ENCODE measurements at regions not wholly inside any gene's neighbourhood (a gene's known extent, or its start where the extent isn't known, plus 50 kb on each side); places are given as distances from the start of the nearest gene placed in this dataset.

- TF ChIP-seq, protein P1, sequence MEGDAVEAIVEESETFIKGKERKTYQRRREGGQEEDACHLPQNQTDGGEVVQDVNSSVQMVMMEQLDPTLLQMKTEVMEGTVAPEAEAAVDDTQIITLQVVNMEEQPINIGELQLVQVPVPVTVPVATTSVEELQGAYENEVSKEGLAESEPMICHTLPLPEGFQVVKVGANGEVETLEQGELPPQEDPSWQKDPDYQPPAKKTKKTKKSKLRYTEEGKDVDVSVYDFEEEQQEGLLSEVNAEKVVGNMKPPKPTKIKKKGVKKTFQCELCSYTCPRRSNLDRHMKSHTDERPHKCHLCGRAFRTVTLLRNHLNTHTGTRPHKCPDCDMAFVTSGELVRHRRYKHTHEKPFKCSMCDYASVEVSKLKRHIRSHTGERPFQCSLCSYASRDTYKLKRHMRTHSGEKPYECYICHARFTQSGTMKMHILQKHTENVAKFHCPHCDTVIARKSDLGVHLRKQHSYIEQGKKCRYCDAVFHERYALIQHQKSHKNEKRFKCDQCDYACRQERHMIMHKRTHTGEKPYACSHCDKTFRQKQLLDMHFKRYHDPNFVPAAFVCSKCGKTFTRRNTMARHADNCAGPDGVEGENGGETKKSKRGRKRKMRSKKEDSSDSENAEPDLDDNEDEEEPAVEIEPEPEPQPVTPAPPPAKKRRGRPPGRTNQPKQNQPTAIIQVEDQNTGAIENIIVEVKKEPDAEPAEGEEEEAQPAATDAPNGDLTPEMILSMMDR (IDR thresholded peaks at IDR 0.05) = no peak
- TF ChIP-seq POLR2A (IDR thresholded peaks at IDR 0.05) = no peak
Observed at GRCh38 chr1:82823876-82824275, 1023.1 kb downstream of the ADGRL2 start.
